SK-MEL-5 (cell line): ENCODE measurements at regions not wholly inside any gene's neighbourhood (a gene's known extent, or its start where the extent isn't known, plus 50 kb on each side); places are given as distances from the start of the nearest gene placed in this dataset.
"Not testable (repeated sequence)": the region's sequence is repeated elsewhere in the genome, so short reads cannot be mapped to it uniquely, and the experiment has no call there.

Experiments used
- DNase-seq: peaks from one replicate; pipeline ENCODE4 v3.0.0-alpha.2; 2016; ENCODE audit warnings: low read depth, low spot score
- in situ Hi-C: cut with HindIII; loops from 2 replicates; pipeline ENCODE4 v1.10.0; 2016; ENCODE audit warnings: low sequenced_read_pairs, high pct_unique_total_duplicates, low pct_unique_long_range_greater_than_20kb

GRCh38 chr4:100872811-100873210, 355.0 kb upstream of the EMCN start:
- in situ Hi-C loops, result no loop called here
- no peak for DNase-seq

- in situ Hi-C loops, result no loop called here
- no peak for DNase-seq
Measured at GRCh38 chr4:100870940-100871772, 353.3 kb upstream of the EMCN start.

- no peak for DNase-seq
- in situ Hi-C loops, result no loop called here
Measured at GRCh38 chr4:100869276-100869675, 351.5 kb upstream of the EMCN start.

DNA sequence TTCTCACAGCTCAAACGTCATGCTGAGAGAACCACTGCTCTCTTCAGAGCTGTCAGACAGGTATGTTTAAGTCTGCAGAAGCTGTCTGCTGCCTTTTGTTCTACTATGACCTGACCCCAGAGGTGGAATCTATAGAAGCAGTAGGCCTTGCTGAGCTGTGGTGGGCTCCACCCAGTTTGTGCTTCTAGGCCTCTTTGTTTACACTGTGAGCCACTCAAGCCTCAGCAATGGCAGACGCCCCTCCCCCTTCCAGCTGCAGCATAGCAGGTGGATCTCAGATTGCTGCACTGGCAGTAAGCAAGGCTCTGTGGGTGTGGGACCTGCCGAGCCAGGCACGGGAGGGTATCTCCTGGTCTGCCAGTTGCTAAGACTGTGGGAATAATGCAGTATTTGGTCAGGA, 350.5 kb upstream of the EMCN start:
- in situ Hi-C loops, DNase-seq: not testable (repeated sequence)

- in situ Hi-C loops, result no loop called here
Measured at GRCh38 chr4:100852326-100852725, 334.5 kb upstream of the EMCN start.

DNA sequence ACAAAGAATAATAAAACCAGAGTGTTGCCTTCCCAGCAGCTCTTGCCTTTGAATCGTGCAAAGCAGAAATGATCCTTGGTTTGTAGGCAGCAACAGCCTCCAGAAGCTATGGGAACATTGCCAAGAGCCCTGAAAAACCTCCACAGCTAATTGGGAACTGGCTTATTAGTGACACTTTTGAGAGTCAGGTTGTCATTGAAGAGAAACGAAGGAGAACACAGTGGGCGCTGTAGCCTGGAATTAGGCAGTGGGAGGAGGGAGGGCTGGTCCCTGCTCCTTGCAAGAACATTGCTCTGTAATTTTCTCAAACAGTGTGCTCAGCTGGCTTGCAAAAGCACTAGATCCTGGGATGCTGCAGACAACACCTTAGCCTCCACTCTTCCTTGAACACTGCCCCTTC, 331.5 kb upstream of the EMCN start:
- in situ Hi-C loops, result no loop called here
- DNase-seq, result no peak

More at GRCh38 chr4:100852326-100852725, 334.5 kb upstream of the EMCN start:
- no peak for DNase-seq

GRCh38 chr4:100848841-100849240, 331.0 kb upstream of the EMCN start:
- in situ Hi-C loops, result no loop called here
- DNase-seq, result peak; percentile 9

DNA sequence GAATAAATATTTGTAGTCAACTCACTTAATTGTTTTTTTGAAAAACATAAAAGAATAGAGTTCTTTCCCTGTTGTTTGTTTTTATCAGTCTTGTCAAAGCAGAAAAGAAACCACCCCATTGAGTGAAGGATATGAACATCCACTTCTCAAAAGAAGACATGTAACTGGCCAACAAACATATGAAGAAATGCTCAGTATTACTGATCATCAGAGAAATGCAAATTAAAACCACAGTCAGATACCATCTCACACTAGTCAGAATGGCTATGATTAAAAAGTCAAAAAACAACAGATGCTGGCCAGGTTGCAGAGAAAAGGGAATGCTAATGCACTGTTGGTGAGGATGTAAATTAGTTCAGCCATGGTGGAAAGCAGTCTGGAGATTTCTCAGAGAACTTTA, 326.1 kb upstream of the EMCN start:
- in situ Hi-C loops, result no loop called here
- no peak for DNase-seq

- in situ Hi-C loops, result no loop called here
- DNase-seq, result no peak
Measured at GRCh38 chr4:100842856-100843255, 325.0 kb upstream of the EMCN start.

GRCh38 chr4:100841911-100842310, 324.1 kb upstream of the EMCN start:
- in situ Hi-C loops, result no loop called here
- DNase-seq, result no peak

DNA sequence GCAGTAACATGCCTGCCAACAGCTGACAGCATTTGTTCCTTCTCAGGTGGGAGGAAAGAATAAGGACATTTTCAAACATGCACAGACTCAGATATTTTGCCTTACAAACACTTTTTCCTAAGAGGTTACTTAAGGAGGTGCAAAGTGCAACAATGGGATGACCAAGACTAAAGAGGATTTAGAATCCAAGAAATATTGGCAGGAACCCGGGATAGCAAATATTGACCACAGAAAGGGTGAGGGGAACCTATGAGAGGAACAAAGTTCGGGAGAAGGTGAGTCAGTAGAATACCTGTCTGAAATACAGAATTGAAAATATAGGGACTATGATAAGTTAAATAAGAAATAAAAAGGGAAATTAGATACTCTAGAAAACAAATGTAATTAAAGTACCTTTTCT, 321.9 kb upstream of the EMCN start:
- in situ Hi-C loops, result no loop called here
- no peak for DNase-seq

DNA sequence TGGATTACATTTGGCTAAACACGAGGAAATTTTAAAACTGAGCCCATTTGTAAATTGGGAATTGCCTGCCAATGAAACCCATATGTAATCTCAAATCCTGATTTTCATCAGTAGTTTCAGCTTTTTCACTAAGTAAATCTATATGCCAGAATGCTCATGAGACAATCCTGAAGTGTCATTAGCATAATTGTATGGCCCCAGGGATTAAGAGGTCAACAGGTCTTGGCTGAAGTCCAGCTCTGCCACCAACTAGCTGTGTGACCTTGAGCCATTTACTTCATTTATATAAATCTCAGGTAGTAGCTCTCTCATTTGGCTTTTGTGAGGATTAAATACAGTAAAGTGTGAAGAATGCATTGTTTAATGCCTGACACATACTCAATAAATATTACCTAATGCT, 320.5 kb upstream of the EMCN start:
- in situ Hi-C loops, result no loop called here
- DNase-seq, result no peak

GRCh38 chr4:100836929-100837328, 319.1 kb upstream of the EMCN start:
- in situ Hi-C loops, result no loop called here
- no peak for DNase-seq

GRCh38 chr4:100834616-100835015, 316.8 kb upstream of the EMCN start:
- no peak for DNase-seq
- in situ Hi-C loops, result no loop called here

GRCh38 chr4:100833906-100834305, 316.1 kb upstream of the EMCN start:
- in situ Hi-C loops, result no loop called here
- no peak for DNase-seq

DNA sequence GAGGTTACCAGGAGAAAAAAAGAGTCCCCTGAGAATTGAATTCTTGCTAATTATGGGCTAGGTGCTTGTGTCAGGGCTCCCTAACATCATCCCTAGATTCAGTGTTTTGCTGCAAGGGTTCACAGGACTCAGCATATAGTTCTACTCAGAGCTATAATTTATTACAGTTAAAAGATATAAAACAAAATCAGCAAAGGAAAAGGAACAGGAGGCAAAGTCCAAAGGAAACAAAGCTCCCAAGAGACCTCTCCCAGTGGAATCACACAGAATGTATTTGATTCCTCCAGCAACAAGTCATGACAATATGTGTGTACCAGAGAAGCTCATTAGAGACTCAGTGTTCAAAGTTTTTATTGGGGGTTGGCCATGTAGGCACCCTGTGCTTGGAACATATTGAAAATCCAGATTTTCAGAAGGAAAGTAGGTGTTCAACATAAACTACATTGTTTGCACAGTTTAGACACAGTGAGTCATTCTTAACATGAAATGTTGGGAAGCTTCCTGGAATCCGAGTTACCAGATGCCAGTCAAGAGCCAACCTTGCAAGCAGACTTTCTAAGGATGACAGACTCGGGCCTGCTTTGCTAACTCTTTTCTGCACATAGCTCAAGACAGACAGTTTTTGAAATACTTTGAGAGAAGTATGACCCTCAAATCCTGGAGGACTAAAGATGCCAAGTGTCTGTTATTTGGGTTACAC, 311.3 kb upstream of the EMCN start:
- DNase-seq, result no peak
- in situ Hi-C loops, result no loop called here

- no peak for DNase-seq
- in situ Hi-C loops, result no loop called here
Measured at GRCh38 chr4:100828364-100828763, 310.5 kb upstream of the EMCN start.

DNA sequence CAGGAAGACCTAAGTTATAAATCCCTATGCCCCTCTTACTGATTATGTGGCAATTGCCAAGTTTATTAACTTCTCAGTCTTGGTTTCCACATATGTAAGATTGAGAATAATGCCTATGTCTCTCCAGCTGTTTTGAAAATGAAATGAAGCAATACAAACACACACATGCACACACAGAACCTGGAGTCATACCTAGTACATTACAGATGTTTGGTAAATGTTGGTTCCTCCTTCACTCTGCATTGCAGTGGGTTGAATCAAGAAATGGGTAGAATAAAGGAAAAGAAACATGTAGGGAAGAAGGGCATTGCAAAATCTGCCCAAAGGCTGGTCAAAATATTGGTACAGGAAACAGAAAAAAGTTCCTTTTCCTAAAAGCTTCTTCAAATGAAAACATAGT, 309.9 kb upstream of the EMCN start:
- DNase-seq, result no peak
- in situ Hi-C loops, result no loop called here
